ENCODE measurements at regions not wholly inside any gene's neighbourhood (a gene's known extent, or its start where the extent isn't known, plus 50 kb on each side); places are given as distances from the start of the nearest gene placed in this dataset.

GRCh38 chr17:33789658-33790057, 465.4 kb upstream of the CCL2 start:
- DNase-seq = no peak

- no peak for DNase-seq
Observed at GRCh38 chr17:33797181-33797580, 457.9 kb upstream of the CCL2 start.

- no peak for DNase-seq
Observed at GRCh38 chr17:33798308-33798707, 456.8 kb upstream of the CCL2 start.

GRCh38 chr17:33802349-33803198, 452.5 kb upstream of the CCL2 start:
- no peak for DNase-seq

- no peak for DNase-seq
Observed at GRCh38 chr17:33803199-33803685, 451.8 kb upstream of the CCL2 start.

GRCh38 chr17:33803686-33804085, 451.4 kb upstream of the CCL2 start:
- no peak for DNase-seq

- DNase-seq = no peak
Observed at GRCh38 chr17:33804401-33804800, 450.7 kb upstream of the CCL2 start.

GRCh38 chr17:33806631-33807030, 448.5 kb upstream of the CCL2 start:
- DNase-seq = no peak

- DNase-seq = no peak
Observed at GRCh38 chr17:33809748-33810147, 445.3 kb upstream of the CCL2 start.

GRCh38 chr17:33811004-33811760, 443.9 kb upstream of the CCL2 start:
- DNase-seq = no peak

- DNase-seq = no peak
Observed at GRCh38 chr17:33811984-33812577, 443.0 kb upstream of the CCL2 start.

GRCh38 chr17:33814852-33815251, 440.2 kb upstream of the CCL2 start:
- no peak for DNase-seq

- DNase-seq = no peak
Observed at GRCh38 chr17:33816036-33816435, 439.0 kb upstream of the CCL2 start.

GRCh38 chr17:33816842-33817617, 438.1 kb upstream of the CCL2 start:
- no peak for DNase-seq

- no peak for DNase-seq
Observed at GRCh38 chr17:33819539-33819938, 435.5 kb upstream of the CCL2 start.

GRCh38 chr17:33832262-33832661, 422.8 kb upstream of the CCL2 start:
- no peak for DNase-seq

- no peak for DNase-seq
Observed at GRCh38 chr17:33837281-33837680, 417.8 kb upstream of the CCL2 start.

GRCh38 chr17:33838281-33838680, 416.8 kb upstream of the CCL2 start:
- no peak for DNase-seq

- DNase-seq = no peak
Observed at GRCh38 chr17:33847900-33848299, 407.2 kb upstream of the CCL2 start.

GRCh38 chr17:33848433-33848832, 406.7 kb upstream of the CCL2 start:
- no peak for DNase-seq

GRCh38 chr17:33854596-33854995, 400.5 kb upstream of the CCL2 start:
- DNase-seq = no peak

GRCh38 chr17:33858121-33858520, 397.0 kb upstream of the CCL2 start:
- DNase-seq = no peak

GRCh38 chr17:33858682-33859081, 396.4 kb upstream of the CCL2 start:
- no peak for DNase-seq

Measured in CD4-positive, alpha-beta T cell treated with Interleukin-6 for 4 hours (primary cell).